CD8-positive, alpha-beta memory T cell (primary cell): ENCODE measurements at regions not wholly inside any gene's neighbourhood (a gene's known extent, or its start where the extent isn't known, plus 50 kb on each side); places are given as distances from the start of the nearest gene placed in this dataset.
A peak's percentile ranks its signal among the peaks of the same experiment; 100 is the strongest.

Experiments
- CTCF ChIA-PET: fragments of 350-600 bp; sonication (Branson Sonifier 250); formaldehyde crosslinking; loops from one replicate; lab custom pipeline; 2021; ENCODE audit warnings: antibody characterized with exemption; lab: Charles Lee
- POLR2A ChIA-PET: fragments of 350-600 bp; sonication (Branson Sonifier 250); formaldehyde crosslinking; loops from one replicate; lab custom pipeline; 2021; ENCODE audit warnings: antibody characterized with exemption; lab: Charles Lee
- DNase-seq, 5 donors: peaks; one replicate each; pipeline versions ENCODE4 v3.0.0 to v3.0.0-alpha.2; 2020 to 2022; ENCODE audit warnings: mixed read lengths in 1 of 5
- H3K27ac ChIP-seq: one replicate; pipeline ENCODE4 v1.7.0; 2013; ENCODE audit warnings: low read depth, mild to moderate bottlenecking, low read length, moderate library complexity
- H3K27me3 ChIP-seq: 2 replicates; pipeline ENCODE4 v1.7.0; 2013; ENCODE audit warnings: low read length, mild to moderate bottlenecking; ENCODE audit not compliant: insufficient read depth, poor library complexity, severe bottlenecking
- H3K36me3 ChIP-seq: 2 replicates; pipeline ENCODE4 v1.7.0; 2013; ENCODE audit warnings: mild to moderate bottlenecking, low read length, moderate library complexity; ENCODE audit not compliant: insufficient read depth
- H3K4me1 ChIP-seq: 2 replicates; pipeline ENCODE4 v1.7.0; 2013; ENCODE audit warnings: mild to moderate bottlenecking, low read length, moderate library complexity; ENCODE audit not compliant: insufficient read depth
- H3K4me3 ChIP-seq: 2 replicates; pipeline ENCODE4 v1.7.0; 2013; ENCODE audit warnings: mild to moderate bottlenecking, low read length
- H3K9me3 ChIP-seq: 2 replicates; pipeline ENCODE4 v1.7.0; 2013; ENCODE audit warnings: mild to moderate bottlenecking, low read length
- H3K27ac Mint-ChIP-seq, 8 donors: one replicate each; pipeline ENCODE4 v1.8.0; 2020 to 2021; ENCODE audit warnings: mixed read lengths in 8 of 8, mild to moderate bottlenecking in 6 of 8, inconsistent platforms in 3 of 8, moderate library complexity in 3 of 8
- H3K27me3 Mint-ChIP-seq, 2 donors: one replicate each; pipeline ENCODE4 v1.8.0; 2020 to 2021; ENCODE audit warnings: mixed read lengths in 2 of 2, mild to moderate bottlenecking in 1 of 2, moderate library complexity in 1 of 2
- H3K36me3 Mint-ChIP-seq, 3 donors: one replicate each; pipeline ENCODE4 v1.8.0; 2020 to 2021; ENCODE audit warnings: mixed read lengths in 3 of 3, inconsistent platforms in 1 of 3, mild to moderate bottlenecking in 1 of 3
- H3K4me1 Mint-ChIP-seq, 3 donors: one replicate each; pipeline ENCODE4 v1.8.0; 2020 to 2021; ENCODE audit warnings: mixed read lengths in 3 of 3, inconsistent platforms in 1 of 3, mild to moderate bottlenecking in 1 of 3
- H3K4me3 Mint-ChIP-seq, 7 donors: one replicate each; pipeline ENCODE4 v1.8.0; 2020 to 2021; ENCODE audit warnings: mixed read lengths in 7 of 7, mild to moderate bottlenecking in 6 of 7, moderate library complexity in 4 of 7, inconsistent platforms in 2 of 7
- H3K9me3 Mint-ChIP-seq, 5 donors: one replicate each; pipeline ENCODE4 v1.8.0; 2020 to 2022; ENCODE audit warnings: mixed read lengths in 5 of 5, mild to moderate bottlenecking in 3 of 5, moderate library complexity in 2 of 5, inconsistent platforms in 1 of 5

GRCh38 chr15:70442211-70442610 lies 321.1 kb downstream of the UACA start:
- H3K36me3 ChIP-seq, result no peaks in the 10 kb centered on the region
- no peak overlapping the region for H3K27ac Mint-ChIP-seq
- H3K4me1 ChIP-seq, result peaks cover 7% of the 10 kb centered on the region
- no peak overlapping the region for H3K27ac ChIP-seq
- no peak overlapping the region for H3K4me3 Mint-ChIP-seq
- DNase-seq, result no peak
- H3K9me3 Mint-ChIP-seq, result no peaks in the 10 kb centered on the region
- ChIA-PET CTCF (no interaction called here), POLR2A (no interaction called here)
- H3K4me3 ChIP-seq, result no peak overlapping the region
- peaks cover 7 to 24% of the 10 kb centered on the region in 2 donors for H3K27me3 Mint-ChIP-seq
- no peaks in the 10 kb centered on the region for H3K9me3 ChIP-seq
- no peaks in the 10 kb centered on the region for H3K27me3 ChIP-seq
- peaks cover under 1 to 1% (median under 1%) of the 10 kb centered on the region in 3 donors for H3K4me1 Mint-ChIP-seq
- peaks cover 0 to 2% (median 0%) of the 10 kb centered on the region in 3 donors for H3K36me3 Mint-ChIP-seq

GRCh38 chr15:70440416-70441138 lies 322.8 kb downstream of the UACA start:
- H3K9me3 Mint-ChIP-seq, result no peaks in the 10 kb centered on the region
- ChIA-PET POLR2A (no interaction called here), CTCF (interaction anchor here (0.7 to 1.8 kb wide), 2 partner anchors 9 to 26 kb away, joined by 3 to 5 read pairs; no protein-coding TSS in a partner anchor)
- H3K4me1 Mint-ChIP-seq, result peaks cover 5 to 12% (median 7%) of the 10 kb centered on the region in 3 donors
- peak overlapping the region; percentile 49 for H3K27ac ChIP-seq
- no peaks in the 10 kb centered on the region for H3K27me3 ChIP-seq
- H3K36me3 Mint-ChIP-seq, result peaks cover 0 to 2% (median 0%) of the 10 kb centered on the region in 3 donors
- H3K36me3 ChIP-seq, result no peaks in the 10 kb centered on the region
- H3K4me3 ChIP-seq, result no peak overlapping the region
- H3K27me3 Mint-ChIP-seq, result peaks cover 3 to 24% of the 10 kb centered on the region in 2 donors
- peaks cover 11% of the 10 kb centered on the region for H3K4me1 ChIP-seq
- no peak overlapping the region for H3K4me3 Mint-ChIP-seq
- no peaks in the 10 kb centered on the region for H3K9me3 ChIP-seq
- no peak for DNase-seq
- peak overlapping the region in 1 of 8 donors; percentile 82 for H3K27ac Mint-ChIP-seq

DNA sequence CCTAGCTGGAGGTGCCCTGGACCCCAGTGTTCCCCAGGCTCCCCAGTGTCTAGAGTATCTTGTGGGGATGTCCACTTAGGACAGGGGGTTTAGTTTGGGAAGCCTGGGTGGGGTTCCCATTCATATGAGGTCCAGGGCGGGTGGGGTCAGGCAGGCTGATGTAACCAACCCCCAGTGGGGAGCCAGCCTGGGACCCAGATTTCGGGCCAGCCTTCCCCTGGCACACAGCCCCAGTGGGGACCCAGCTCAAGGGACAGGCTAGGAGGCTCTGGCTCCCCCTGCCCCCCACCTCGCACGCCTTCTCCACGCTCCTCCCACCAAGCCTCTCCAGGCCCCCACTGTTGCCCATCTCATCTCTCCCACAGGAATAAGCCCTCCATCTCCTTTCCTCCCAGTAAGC lies 323.5 kb downstream of the UACA start:
- Histone ChIP-seq H3K9me3 (no peaks in the 10 kb centered on the region), H3K27ac (peak overlapping the region; percentile 49), H3K4me1 (peaks cover 18% of the 10 kb centered on the region), H3K27me3 (no peaks in the 10 kb centered on the region), H3K4me3 (no peak overlapping the region), H3K36me3 (no peaks in the 10 kb centered on the region)
- Mint-ChIP-seq H3K27ac (no peak overlapping the region), H3K4me3 (no peak overlapping the region), H3K36me3 (peaks cover 0 to 2% (median 0%) of the 10 kb centered on the region in 3 donors), H3K9me3 (no peaks in the 10 kb centered on the region), H3K27me3 (peaks cover 3 to 24% of the 10 kb centered on the region in 2 donors), H3K4me1 (peaks cover 10 to 19% (median 14%) of the 10 kb centered on the region in 3 donors)
- DNase-seq, result no peak
- ChIA-PET CTCF (interaction anchor here (1.8 kb wide), 1 partner anchor 27 kb away, joined by 5 read pairs; no protein-coding TSS in a partner anchor), POLR2A (no interaction called here)

- peaks cover 3 to 22% of the 10 kb centered on the region in 2 donors for H3K27me3 Mint-ChIP-seq
- peaks cover 23% of the 10 kb centered on the region for H3K4me1 ChIP-seq
- ChIA-PET POLR2A (no interaction called here), CTCF (interaction anchor here (1.8 kb wide), 1 partner anchor 28 kb away, joined by 5 read pairs; no protein-coding TSS in a partner anchor)
- no peak overlapping the region for H3K27ac Mint-ChIP-seq
- no peaks in the 10 kb centered on the region for H3K27me3 ChIP-seq
- H3K4me3 ChIP-seq, result no peak overlapping the region
- H3K9me3 Mint-ChIP-seq, result no peaks in the 10 kb centered on the region
- peaks cover 12 to 22% (median 17%) of the 10 kb centered on the region in 3 donors for H3K4me1 Mint-ChIP-seq
- H3K4me3 Mint-ChIP-seq, result no peak overlapping the region
- peak overlapping the region; percentile 49 for H3K27ac ChIP-seq
- H3K36me3 Mint-ChIP-seq, result peaks cover 0 to 2% (median 0%) of the 10 kb centered on the region in 3 donors
- H3K9me3 ChIP-seq, result no peaks in the 10 kb centered on the region
- no peaks in the 10 kb centered on the region for H3K36me3 ChIP-seq
- DNase-seq, result no peak
Observed at GRCh38 chr15:70439304-70439877, 324.0 kb downstream of the UACA start.

DNA sequence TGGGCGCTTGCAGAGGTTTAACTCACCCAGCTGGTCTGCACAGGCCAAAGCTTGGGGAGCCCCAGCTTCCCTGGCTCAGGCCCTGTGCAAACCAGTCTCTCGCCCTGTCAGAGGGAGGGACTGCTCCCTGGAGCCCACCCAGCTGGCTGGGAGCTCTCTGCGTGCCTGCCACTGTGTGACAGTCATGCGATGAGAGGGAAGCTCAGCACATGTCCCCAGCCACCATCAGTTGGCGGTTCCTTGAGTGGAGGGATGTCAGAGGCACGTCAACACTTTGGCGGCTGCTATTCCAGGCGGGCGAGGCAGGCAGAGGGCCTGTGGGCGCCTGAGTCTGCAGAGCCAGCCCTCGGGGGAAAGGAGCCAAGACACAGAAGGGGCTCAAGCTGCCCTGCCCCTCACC lies 324.6 kb downstream of the UACA start:
- peaks cover 12 to 22% (median 17%) of the 10 kb centered on the region in 3 donors for H3K4me1 Mint-ChIP-seq
- Histone ChIP-seq H3K27me3 (no peaks in the 10 kb centered on the region), H3K36me3 (no peaks in the 10 kb centered on the region), H3K27ac (peak overlapping the region; percentile 6), H3K4me1 (peaks cover 26% of the 10 kb centered on the region), H3K9me3 (no peaks in the 10 kb centered on the region), H3K4me3 (no peak overlapping the region)
- ChIA-PET CTCF (no interaction called here), POLR2A (no interaction called here)
- H3K4me3 Mint-ChIP-seq, result no peak overlapping the region
- no peaks in the 10 kb centered on the region for H3K9me3 Mint-ChIP-seq
- H3K27ac Mint-ChIP-seq, result no peak overlapping the region
- peaks cover 2 to 19% of the 10 kb centered on the region in 2 donors for H3K27me3 Mint-ChIP-seq
- DNase-seq, result no peak
- peaks cover 0 to 1% (median 0%) of the 10 kb centered on the region in 3 donors for H3K36me3 Mint-ChIP-seq

DNA sequence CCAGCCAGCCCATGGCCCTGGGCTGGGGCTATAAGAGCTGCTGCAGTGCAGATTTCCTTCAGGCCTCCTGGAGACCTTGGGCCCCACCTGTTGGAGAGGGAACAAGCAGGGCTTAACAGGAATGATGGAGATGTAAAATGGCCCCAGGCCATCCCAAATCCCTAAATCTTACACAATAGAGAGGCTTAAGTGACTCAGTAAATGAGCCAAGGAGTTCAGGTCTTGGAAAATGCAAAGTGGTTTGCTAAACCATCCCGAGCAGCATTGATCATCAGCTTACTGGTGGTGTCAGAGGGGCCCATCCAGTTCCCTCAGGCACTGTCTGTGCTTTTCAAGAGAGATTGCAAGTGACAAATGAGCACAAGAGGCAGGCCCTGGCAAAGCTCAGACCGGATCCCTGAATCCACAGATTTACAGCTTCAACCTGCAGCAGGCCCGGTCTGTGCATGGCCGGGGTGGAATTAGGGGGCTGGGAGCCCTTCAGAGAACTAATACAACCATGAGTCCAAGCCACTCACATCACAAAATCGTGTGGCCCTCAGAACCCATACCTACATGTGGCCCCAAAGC lies 325.4 kb downstream of the UACA start:
- peaks cover 26% of the 10 kb centered on the region for H3K4me1 ChIP-seq
- H3K9me3 ChIP-seq, result no peaks in the 10 kb centered on the region
- no peak overlapping the region for H3K4me3 ChIP-seq
- no peak overlapping the region for H3K27ac ChIP-seq
- Mint-ChIP-seq H3K36me3 (no peaks in the 10 kb centered on the region), H3K27ac (no peak overlapping the region), H3K27me3 (peaks cover 2 to 11% of the 10 kb centered on the region in 2 donors), H3K4me1 (peaks cover 12 to 22% (median 17%) of the 10 kb centered on the region in 3 donors), H3K9me3 (no peaks in the 10 kb centered on the region), H3K4me3 (no peak overlapping the region)
- ChIA-PET CTCF (no interaction called here), POLR2A (no interaction called here)
- no peak for DNase-seq
- no peaks in the 10 kb centered on the region for H3K36me3 ChIP-seq
- H3K27me3 ChIP-seq, result no peaks in the 10 kb centered on the region

DNA sequence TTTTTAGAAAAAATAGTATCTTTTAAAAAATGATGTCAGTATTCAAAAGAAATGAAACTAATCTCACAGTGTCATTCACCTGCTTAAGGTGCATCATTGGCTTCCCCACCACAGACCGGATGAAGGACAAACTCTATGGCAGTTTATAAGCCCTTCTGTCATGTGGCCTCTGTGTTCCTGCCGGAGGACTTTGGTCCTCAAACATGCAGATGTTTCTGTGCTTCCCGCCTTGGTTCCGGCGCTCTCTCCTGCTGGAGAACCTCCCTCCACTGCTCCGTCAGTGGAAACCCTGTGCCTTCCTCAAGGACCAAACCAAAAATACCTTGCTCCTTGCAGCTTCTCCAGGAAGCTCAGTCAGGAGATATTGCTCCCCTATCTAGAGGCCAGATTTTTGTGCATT lies 326.3 kb downstream of the UACA start:
- Mint-ChIP-seq H3K36me3 (no peaks in the 10 kb centered on the region), H3K27me3 (peaks cover 2 to 4% of the 10 kb centered on the region in 2 donors), H3K9me3 (no peaks in the 10 kb centered on the region), H3K4me3 (no peak overlapping the region), H3K27ac (peak overlapping the region in 1 of 8 donors; percentile 12), H3K4me1 (peaks cover 12 to 22% (median 17%) of the 10 kb centered on the region in 3 donors)
- no peaks in the 10 kb centered on the region for H3K36me3 ChIP-seq
- no peak overlapping the region for H3K4me3 ChIP-seq
- no peak for DNase-seq
- ChIA-PET CTCF (interaction anchor here (1.5 kb wide), 1 partner anchor 14 kb away, joined by 3 read pairs; no protein-coding TSS in a partner anchor), POLR2A (no interaction called here)
- peaks cover 26% of the 10 kb centered on the region for H3K4me1 ChIP-seq
- no peaks in the 10 kb centered on the region for H3K9me3 ChIP-seq
- no peaks in the 10 kb centered on the region for H3K27me3 ChIP-seq
- no peak overlapping the region for H3K27ac ChIP-seq

GRCh38 chr15:70436428-70436827 lies 326.9 kb downstream of the UACA start:
- H3K36me3 Mint-ChIP-seq, result no peaks in the 10 kb centered on the region
- peaks cover 0 to 2% of the 10 kb centered on the region in 2 donors for H3K27me3 Mint-ChIP-seq

More at GRCh38 chr15:70436428-70436827, 326.9 kb downstream of the UACA start:
- peaks cover 26% of the 10 kb centered on the region for H3K4me1 ChIP-seq
- H3K4me3 Mint-ChIP-seq, result no peak overlapping the region
- H3K36me3 ChIP-seq, result no peaks in the 10 kb centered on the region
- no peaks in the 10 kb centered on the region for H3K9me3 ChIP-seq
- no peak overlapping the region for H3K27ac ChIP-seq
- H3K9me3 Mint-ChIP-seq, result no peaks in the 10 kb centered on the region
- CTCF ChIA-PET, result interaction anchor here (1.5 kb wide), 1 partner anchor 15 kb away, joined by 3 read pairs; no protein-coding TSS in a partner anchor
- POLR2A ChIA-PET, result no interaction called here
- peaks cover 12 to 22% (median 17%) of the 10 kb centered on the region in 3 donors for H3K4me1 Mint-ChIP-seq
- no peaks in the 10 kb centered on the region for H3K27me3 ChIP-seq
- no peak overlapping the region for H3K27ac Mint-ChIP-seq
- H3K4me3 ChIP-seq, result no peak overlapping the region
- DNase-seq, result no peak
